NCI-H146 treated with DMSO at 0.1 percent for 48 hours (cell line): ENCODE measurements at regions not wholly inside any gene's neighbourhood (a gene's known extent, or its start where the extent isn't known, plus 50 kb on each side); places are given as distances from the start of the nearest gene placed in this dataset.

Source experiments
- DNase-seq: peaks from one replicate; lab custom pipeline; 2025; ENCODE audit not compliant: unreplicated experiment; lab: John Stamatoyannopoulos, UW

GRCh38 chrX:30156880-30157560 lies 58.3 kb upstream of the MAGEB2 start:
- DNase-seq: no peak

- DNase-seq: no peak
Observed at GRCh38 chrX:30161043-30161442, 54.3 kb upstream of the MAGEB2 start.
